H9 (cell line): ENCODE measurements at regions not wholly inside any gene's neighbourhood (a gene's known extent, or its start where the extent isn't known, plus 50 kb on each side); places are given as distances from the start of the nearest gene placed in this dataset.

Experiments
- DNase-seq: peaks from one replicate; pipeline ENCODE4 v3.0.0-alpha.2; 2017
- H2AFZ ChIP-seq: one replicate; pipeline ENCODE4 v1.6.1; 2013; ENCODE audit warnings: mild to moderate bottlenecking, low read length, control low read depth, moderate library complexity
- H2AK5ac ChIP-seq: 2 replicates; pipeline ENCODE4 v1.6.1; 2013; ENCODE audit warnings: low read length, control low read depth, mixed read lengths; ENCODE audit not compliant: insufficient read length
- H2BK120ac ChIP-seq: one replicate; pipeline ENCODE4 v1.6.1; 2013; ENCODE audit warnings: low read depth, mild to moderate bottlenecking, low read length, control low read depth, inconsistent platforms; ENCODE audit not compliant: poor library complexity, severe bottlenecking
- H2BK12ac ChIP-seq: 2 replicates; pipeline ENCODE4 v1.6.1; 2013; ENCODE audit warnings: low read length, control low read depth, mixed read lengths, low read depth; ENCODE audit not compliant: insufficient read length
- H2BK15ac ChIP-seq: 2 replicates; pipeline ENCODE4 v1.6.1; 2013; ENCODE audit warnings: low read depth, low read length, control low read depth
- H2BK20ac ChIP-seq: one replicate; pipeline ENCODE4 v1.6.1; 2013; ENCODE audit warnings: low read depth, mild to moderate bottlenecking, low read length, control low read depth, inconsistent platforms; ENCODE audit not compliant: poor library complexity, severe bottlenecking
- H2BK5ac ChIP-seq: 2 replicates; pipeline ENCODE4 v1.6.1; 2013; ENCODE audit warnings: low read length, control low read depth, mixed read lengths; ENCODE audit not compliant: insufficient read length
- H3K14ac ChIP-seq: 2 replicates; pipeline ENCODE4 v1.6.1; 2013; ENCODE audit warnings: low read length, control low read depth; ENCODE audit not compliant: insufficient read depth
- H3K18ac ChIP-seq: 2 replicates; pipeline ENCODE4 v1.6.1; 2013; ENCODE audit warnings: low read depth, mild to moderate bottlenecking, mixed read lengths, low read length, control low read depth; ENCODE audit not compliant: insufficient read length
- H3K23ac ChIP-seq: 2 replicates; pipeline ENCODE4 v1.6.1; 2013; ENCODE audit warnings: low read length, control low read depth, mixed read lengths, low read depth; ENCODE audit not compliant: insufficient read length
- H3K23me2 ChIP-seq: 2 replicates; pipeline ENCODE4 v1.6.1; 2013; ENCODE audit warnings: low read depth, mild to moderate bottlenecking, mixed read lengths, low read length, control low read depth; ENCODE audit not compliant: insufficient read length, poor library complexity, severe bottlenecking
- H3K27ac ChIP-seq: 2 replicates; pipeline ENCODE4 v1.5.1; 2013; ENCODE audit warnings: low read length, control low read depth, mixed read lengths, low read depth; ENCODE audit not compliant: insufficient read length
- H3K27me3 ChIP-seq: 2 replicates; pipeline ENCODE4 v1.6.1; 2013; ENCODE audit warnings: low read length, control low read depth, inconsistent platforms; ENCODE audit not compliant: insufficient read depth
- H3K4ac ChIP-seq: 2 replicates; pipeline ENCODE4 v1.6.1; 2013; ENCODE audit warnings: low read depth, mild to moderate bottlenecking, control low read depth, inconsistent platforms, low read length, moderate library complexity
- H3K4me1 ChIP-seq: 2 replicates; pipeline ENCODE4 v1.6.1; 2013; ENCODE audit warnings: low read length, control low read depth, inconsistent platforms; ENCODE audit not compliant: insufficient read depth
- H3K4me2 ChIP-seq: 2 replicates; pipeline ENCODE4 v1.6.1; 2013; ENCODE audit warnings: low read length, control low read depth, mixed read lengths; ENCODE audit not compliant: insufficient read length, insufficient read depth
- H3K56ac ChIP-seq: 2 replicates; pipeline ENCODE4 v1.6.1; 2013; ENCODE audit warnings: low read depth, mild to moderate bottlenecking, mixed read lengths, low read length, control low read depth; ENCODE audit not compliant: insufficient read length
- H3K79me1 ChIP-seq: 2 replicates; pipeline ENCODE4 v1.6.1; 2013; ENCODE audit warnings: low read depth, mild to moderate bottlenecking, moderate library complexity, low read length, control low read depth, inconsistent platforms; ENCODE audit not compliant: insufficient read depth, poor library complexity, severe bottlenecking
- H3K79me2 ChIP-seq: 2 replicates; pipeline ENCODE4 v1.6.1; 2013; ENCODE audit warnings: low read length, control low read depth, inconsistent platforms; ENCODE audit not compliant: insufficient read depth
- H3K9ac ChIP-seq: 2 replicates; pipeline ENCODE4 v1.6.1; 2013; ENCODE audit warnings: low read length, control low read depth, mixed read lengths; ENCODE audit not compliant: insufficient read length; ENCODE audit errors: extremely low read depth
- H3K9me3 ChIP-seq: one replicate; pipeline ENCODE4 v1.6.1; 2013; ENCODE audit warnings: low read depth, low read length, inconsistent platforms; ENCODE audit not compliant: control insufficient read depth
- H3T11ph ChIP-seq: one replicate; pipeline ENCODE4 v1.6.1; 2013; ENCODE audit warnings: mild to moderate bottlenecking, low read length, control low read depth, inconsistent platforms
- H4K20me1 ChIP-seq: one replicate; pipeline ENCODE4 v1.6.1; 2013; ENCODE audit not compliant: control insufficient read depth, insufficient read length, insufficient read depth
- H4K5ac ChIP-seq: 2 replicates; pipeline ENCODE4 v1.6.1; 2013; ENCODE audit warnings: low read depth, mild to moderate bottlenecking, mixed read lengths, low read length, control low read depth; ENCODE audit not compliant: insufficient read length
- H4K8ac ChIP-seq: replicated peaks from 2 replicates; pipeline ENCODE4 v1.6.1; 2013; ENCODE audit warnings: low read length, control low read depth, mixed read lengths, low read depth; ENCODE audit not compliant: insufficient read length
- H4K91ac ChIP-seq: 2 replicates; pipeline ENCODE4 v1.6.1; 2013; ENCODE audit warnings: low read depth, mild to moderate bottlenecking, moderate library complexity, mixed read lengths, low read length, control low read depth; ENCODE audit not compliant: insufficient read length
- H3K27ac Mint-ChIP-seq, 3 experiments: 2 replicates in 2 of 3; 3 replicates in 1 of 3; pipeline ENCODE4 v1.8.0; 2020 to 2021; ENCODE audit warnings: mixed read lengths in 3 of 3, mild to moderate bottlenecking in 1 of 3, moderate library complexity in 1 of 3
- H3K27me3 Mint-ChIP-seq: 2 replicates; pipeline ENCODE4 v1.8.0; 2021; ENCODE audit warnings: low read depth, mild to moderate bottlenecking, moderate library complexity, mixed read lengths
- H3K36me3 Mint-ChIP-seq, 3 experiments: 2 replicates in 2 of 3; 3 replicates in 1 of 3; pipeline ENCODE4 v1.8.0; 2020 to 2021; ENCODE audit warnings: low read depth in 3 of 3, mixed read lengths in 3 of 3; ENCODE audit not compliant: insufficient read depth in 1 of 3
- H3K4me1 Mint-ChIP-seq, 2 experiments: 2 replicates each; pipeline ENCODE4 v1.8.0; 2020; ENCODE audit warnings: mixed read lengths in 2 of 2
- H3K4me3 Mint-ChIP-seq, 2 experiments: 2 replicates in 1 of 2; 3 replicates in 1 of 2; pipeline ENCODE4 v1.8.0; 2020 to 2021; ENCODE audit warnings: mild to moderate bottlenecking in 2 of 2, mixed read lengths in 2 of 2, moderate library complexity in 1 of 2
- H3K9me3 Mint-ChIP-seq, 2 experiments: 2 replicates in 1 of 2; 3 replicates in 1 of 2; pipeline ENCODE4 v1.8.0; 2020; ENCODE audit warnings: mild to moderate bottlenecking in 2 of 2, mixed read lengths in 2 of 2, moderate library complexity in 1 of 2
- WGBS: extraction: QIAGEN DNeasy Blood & Tissue Kit; methylation state at CpG from one replicate; pipeline ENCODE4 v1.1.7; 2013; ENCODE audit warnings: missing lambda C conversion rate, low lambda C conversion rate, mixed read lengths; ENCODE audit not compliant: insufficient read length; ENCODE audit errors: extremely low coverage; 5-methylcytosine and 5-hydroxymethylcytosine counted together
- TF ChIP-seq, protein P1 (sequence below): fragments of 200-600 bp; sonication (generic); conservative IDR thresholded peaks from 3 replicates; pipeline ENCODE4 v1.8.0; 2021; ENCODE audit warnings: antibody characterized with exemption, mild to moderate bottlenecking

DNA sequence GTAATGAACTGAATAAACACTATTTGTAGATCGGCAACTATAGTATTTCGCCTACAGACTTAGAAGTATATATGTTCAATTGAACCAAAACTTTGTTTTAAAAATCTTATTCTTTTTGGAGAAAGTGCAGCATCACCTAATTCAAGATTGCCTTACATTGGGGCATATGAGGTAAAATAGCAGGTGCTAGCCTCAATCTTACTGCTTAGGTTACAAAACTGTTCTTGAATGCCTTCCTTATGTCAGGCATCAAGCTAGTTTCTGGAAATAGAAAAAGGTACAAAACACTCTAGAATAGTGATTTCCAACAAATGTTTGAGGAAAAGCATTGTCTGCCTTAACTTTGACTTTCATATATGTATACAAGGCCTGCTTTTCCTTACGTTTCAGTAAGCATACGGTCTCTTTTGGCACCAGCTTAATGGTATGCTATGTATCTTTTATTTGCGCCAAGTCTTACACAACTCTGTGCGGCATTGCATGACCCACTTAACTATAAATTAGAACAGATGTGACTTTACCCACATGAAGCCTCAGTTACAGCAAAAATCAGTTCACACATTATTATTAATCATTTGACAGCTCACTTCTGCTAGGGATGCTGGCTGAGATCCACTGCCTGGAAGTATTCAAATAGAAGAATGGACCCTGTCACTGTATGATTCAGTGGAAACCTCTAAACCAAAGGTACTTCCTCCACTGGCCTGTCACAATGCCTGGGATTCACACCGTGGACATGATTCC is 174.1 kb downstream of the PRELID2 start:
- Histone ChIP-seq H2BK120ac (no peak overlapping the region), H2BK5ac (no peak overlapping the region), H2BK12ac (no peak overlapping the region), H3K4me2 (no peak overlapping the region), H2AFZ (no peak overlapping the region), H2BK15ac (no peak overlapping the region), H4K91ac (no peak overlapping the region), H3K14ac (no peak overlapping the region), H3K56ac (no peak overlapping the region), H3T11ph (no peak overlapping the region), H3K79me1 (no peaks in the 10 kb centered on the region), H3K27ac (no peak overlapping the region), H4K20me1 (no peaks in the 10 kb centered on the region), H3K23me2 (no peaks in the 10 kb centered on the region), H3K9ac (no peak overlapping the region), H3K4me1 (0 out of 2 replicates have a peak, but pooled peaks cover 3% of the 10 kb centered on the region), H3K79me2 (no peaks in the 10 kb centered on the region), H3K18ac (no peak overlapping the region), H3K4ac (no peak overlapping the region), H4K8ac (no peak overlapping the region), H4K5ac (no peak overlapping the region), H3K27me3 (no peaks in the 10 kb centered on the region), H2AK5ac (no peak overlapping the region), H3K9me3 (no peaks in the 10 kb centered on the region), H2BK20ac (no peak overlapping the region), H3K23ac (no peak overlapping the region)
- peaks cover 6% of the 10 kb centered on the region in 2 experiments for H3K4me1 Mint-ChIP-seq
- no peaks in the 10 kb centered on the region for H3K27me3 Mint-ChIP-seq
- no CpG with 5 or more reads among the region's 7 CpGs for WGBS
- H3K4me3 Mint-ChIP-seq: no peak overlapping the region
- DNase-seq: no peak
- no peak overlapping the region for H3K27ac Mint-ChIP-seq
- H3K9me3 Mint-ChIP-seq: peaks cover under 1 to 5% of the 10 kb centered on the region in 2 experiments; a peak in 4 of 5 replicates
- TF ChIP-seq, protein P1, sequence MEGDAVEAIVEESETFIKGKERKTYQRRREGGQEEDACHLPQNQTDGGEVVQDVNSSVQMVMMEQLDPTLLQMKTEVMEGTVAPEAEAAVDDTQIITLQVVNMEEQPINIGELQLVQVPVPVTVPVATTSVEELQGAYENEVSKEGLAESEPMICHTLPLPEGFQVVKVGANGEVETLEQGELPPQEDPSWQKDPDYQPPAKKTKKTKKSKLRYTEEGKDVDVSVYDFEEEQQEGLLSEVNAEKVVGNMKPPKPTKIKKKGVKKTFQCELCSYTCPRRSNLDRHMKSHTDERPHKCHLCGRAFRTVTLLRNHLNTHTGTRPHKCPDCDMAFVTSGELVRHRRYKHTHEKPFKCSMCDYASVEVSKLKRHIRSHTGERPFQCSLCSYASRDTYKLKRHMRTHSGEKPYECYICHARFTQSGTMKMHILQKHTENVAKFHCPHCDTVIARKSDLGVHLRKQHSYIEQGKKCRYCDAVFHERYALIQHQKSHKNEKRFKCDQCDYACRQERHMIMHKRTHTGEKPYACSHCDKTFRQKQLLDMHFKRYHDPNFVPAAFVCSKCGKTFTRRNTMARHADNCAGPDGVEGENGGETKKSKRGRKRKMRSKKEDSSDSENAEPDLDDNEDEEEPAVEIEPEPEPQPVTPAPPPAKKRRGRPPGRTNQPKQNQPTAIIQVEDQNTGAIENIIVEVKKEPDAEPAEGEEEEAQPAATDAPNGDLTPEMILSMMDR: no peak
- H3K36me3 Mint-ChIP-seq: peaks cover 0 to 2% (median 2%) of the 10 kb centered on the region in 3 experiments; a peak in 3 of 7 replicates
